Glomerular endothelial cell (primary cell): ENCODE measurements at regions not wholly inside any gene's neighbourhood (a gene's known extent, or its start where the extent isn't known, plus 50 kb on each side); places are given as distances from the start of the nearest gene placed in this dataset.

Experiments used
- DNase-seq: peaks from one replicate; pipeline ENCODE4 v3.0.0-alpha.2; 2011; ENCODE audit warnings: low read depth, low spot score; ENCODE audit errors: extremely low read depth

- no peak for DNase-seq
Measured at GRCh38 chr10:28949005-28950004, 272.0 kb downstream of the BAMBI start.

- DNase-seq: no peak
Measured at GRCh38 chr10:28951484-28951883, 274.2 kb downstream of the BAMBI start.

GRCh38 chr10:28952523-28952922, 275.2 kb downstream of the BAMBI start:
- no peak for DNase-seq

- DNase-seq: no peak
Measured at GRCh38 chr10:28954211-28954610, 276.9 kb downstream of the BAMBI start.

- DNase-seq: no peak
Measured at GRCh38 chr10:28958468-28958867, 281.1 kb downstream of the BAMBI start.

GRCh38 chr10:28959850-28960501, 282.7 kb downstream of the BAMBI start:
- no peak for DNase-seq

GRCh38 chr10:28962768-28963167, 285.4 kb downstream of the BAMBI start:
- no peak for DNase-seq

GRCh38 chr10:28963539-28964221, 286.4 kb downstream of the BAMBI start:
- no peak for DNase-seq

- no peak for DNase-seq
Measured at GRCh38 chr10:28965937-28966336, 288.6 kb downstream of the BAMBI start.

- no peak for DNase-seq
Measured at GRCh38 chr10:28967031-28967430, 289.7 kb downstream of the BAMBI start.

GRCh38 chr10:28969413-28969812, 292.1 kb downstream of the BAMBI start:
- no peak for DNase-seq

- no peak for DNase-seq
Measured at GRCh38 chr10:28970231-28970630, 292.9 kb downstream of the BAMBI start.

- DNase-seq: no peak
Measured at GRCh38 chr10:28971255-28971654, 293.9 kb downstream of the BAMBI start.

GRCh38 chr10:28971764-28972163, 294.4 kb downstream of the BAMBI start:
- DNase-seq: no peak

GRCh38 chr10:28973309-28973972, 296.1 kb downstream of the BAMBI start:
- DNase-seq: no peak

GRCh38 chr10:28975891-28976531, 298.7 kb downstream of the BAMBI start:
- no peak for DNase-seq

GRCh38 chr10:28977518-28977917, 300.2 kb downstream of the BAMBI start:
- no peak for DNase-seq

- no peak for DNase-seq
Measured at GRCh38 chr10:28980264-28980663, 302.9 kb downstream of the BAMBI start.

GRCh38 chr10:28981007-28981406, 303.7 kb downstream of the BAMBI start:
- no peak for DNase-seq

GRCh38 chr10:28982974-28983373, 305.7 kb downstream of the BAMBI start:
- no peak for DNase-seq
